Liver (tissue), 8 donors: ENCODE measurements at regions not wholly inside any gene's neighbourhood (a gene's known extent, or its start where the extent isn't known, plus 50 kb on each side); places are given as distances from the start of the nearest gene placed in this dataset.
"Not testable (repeated sequence)": the region's sequence is repeated elsewhere in the genome, so short reads cannot be mapped to it uniquely, and the experiment has no call there.

Experiments used
- DNase-seq: peaks from one replicate; pipeline ENCODE4 v3.0.0-alpha.2; 2017; ENCODE audit warnings: low spot score
- H3K27ac ChIP-seq, 2 donors: one replicate each; pipeline ENCODE4 v1.7.0; 2013; ENCODE audit warnings: inconsistent platforms in 2 of 2, low read length in 2 of 2, control low read depth in 1 of 2, low read depth in 1 of 2, mild to moderate bottlenecking in 1 of 2
- H3K27me3 ChIP-seq, 4 donors: one replicate each; pipeline versions ENCODE4 v1.6.1 to v1.7.0; 2013; ENCODE audit warnings: low read length in 3 of 4, inconsistent platforms in 1 of 4, mild to moderate bottlenecking in 1 of 4, moderate library complexity in 1 of 4; ENCODE audit not compliant: control insufficient read depth in 4 of 4, insufficient read depth in 4 of 4
- H3K36me3 ChIP-seq, 4 donors: one replicate each; pipeline versions ENCODE4 v1.6.1 to v1.7.0; 2013; ENCODE audit warnings: low read length in 3 of 4, mild to moderate bottlenecking in 3 of 4, low read depth in 1 of 4, moderate library complexity in 1 of 4; ENCODE audit not compliant: control insufficient read depth in 4 of 4, insufficient read depth in 3 of 4
- H3K4me1 ChIP-seq, 4 donors: one replicate each; pipeline versions ENCODE4 v1.6.1 to v1.7.0; 2013; ENCODE audit warnings: low read length in 3 of 4, mild to moderate bottlenecking in 3 of 4, moderate library complexity in 1 of 4; ENCODE audit not compliant: control insufficient read depth in 4 of 4, insufficient read depth in 4 of 4
- H3K4me3 ChIP-seq, 3 donors: one replicate each; pipeline versions ENCODE4 v1.6.1 to v1.7.0; 2013; ENCODE audit warnings: low read length in 3 of 3, control low read depth in 1 of 3, low read depth in 1 of 3, mild to moderate bottlenecking in 1 of 3
- H3K9ac ChIP-seq, 2 donors: one replicate each; pipeline ENCODE4 v1.7.0; 2013; ENCODE audit warnings: low read length in 2 of 2, mild to moderate bottlenecking in 2 of 2, moderate library complexity in 2 of 2, control low read depth in 1 of 2, low read depth in 1 of 2
- H3K9me3 ChIP-seq, 4 donors: one replicate each; pipeline versions ENCODE4 v1.6.1 to v1.7.0; 2013; ENCODE audit warnings: low read length in 3 of 4; ENCODE audit not compliant: control insufficient read depth in 4 of 4
- EGR1 ChIP-seq, 2 donors: IDR thresholded peaks; 2 replicates each; pipeline ENCODE4 v1.6.1; 2016 to 2018; ENCODE audit warnings: antibody characterized with exemption in 2 of 2, low read depth in 2 of 2
- FOXA2 ChIP-seq: IDR thresholded peaks from 2 replicates; pipeline ENCODE4 v1.6.1; 2016; ENCODE audit warnings: antibody characterized with exemption
- GABPA ChIP-seq, 2 donors: IDR thresholded peaks in 1 of 2; conservative IDR thresholded peaks in 1 of 2; 2 replicates each; pipeline ENCODE4 v1.6.1; 2016; ENCODE audit warnings: antibody characterized with exemption in 2 of 2, mild to moderate bottlenecking in 1 of 2, moderate library complexity in 1 of 2
- HNF4A ChIP-seq, 2 donors: conservative IDR thresholded peaks; 2 replicates each; pipeline ENCODE4 v1.6.1; 2016; ENCODE audit warnings: antibody characterized with exemption in 2 of 2, mild to moderate bottlenecking in 2 of 2
- NR2F2 ChIP-seq: IDR thresholded peaks from 2 replicates; pipeline ENCODE4 v1.6.1; 2016; ENCODE audit warnings: antibody characterized with exemption
- RAD21 ChIP-seq, 2 donors: IDR thresholded peaks; 2 replicates each; pipeline ENCODE4 v1.6.1; 2016; ENCODE audit warnings: antibody characterized with exemption in 2 of 2, mild to moderate bottlenecking in 2 of 2
- RXRA ChIP-seq, 2 donors: IDR thresholded peaks; 2 replicates each; pipeline ENCODE4 v1.6.1; 2017 to 2018; ENCODE audit warnings: antibody characterized with exemption in 2 of 2, mild to moderate bottlenecking in 1 of 2
- SP1 ChIP-seq: IDR thresholded peaks from 2 replicates; pipeline ENCODE4 v1.6.1; 2018; ENCODE audit warnings: antibody characterized with exemption, mild to moderate bottlenecking
- TAF1 ChIP-seq: conservative IDR thresholded peaks from 2 replicates; pipeline ENCODE4 v1.6.1; 2016; ENCODE audit warnings: antibody characterized with exemption, mild to moderate bottlenecking
- YY1 ChIP-seq: IDR thresholded peaks from 2 replicates; pipeline ENCODE4 v1.6.1; 2016; ENCODE audit warnings: antibody characterized with exemption, mild to moderate bottlenecking
- WGBS: extraction: QIAGEN DNeasy Blood & Tissue Kit; methylation state at CpG from one replicate; pipeline ENCODE4 v1.1.7; 2013; 5-methylcytosine and 5-hydroxymethylcytosine counted together
- TF ChIP-seq, protein P1 (sequence below): fragments of 150-350 bp; IDR thresholded peaks from 2 replicates; pipeline ENCODE4 v1.5.1; 2017; ENCODE audit warnings: improper control_type of control experiment, low read depth, low read length; ENCODE audit not compliant: missing input control
- TF ChIP-seq, protein P2 (sequence below): IDR thresholded peaks from 2 replicates; pipeline ENCODE4 v1.6.1; 2016; ENCODE audit warnings: antibody characterized with exemption
- TF ChIP-seq, protein P3 (sequence below): IDR thresholded peaks from 2 replicates; pipeline ENCODE4 v1.6.1; 2016; ENCODE audit warnings: antibody characterized with exemption
- TF ChIP-seq, protein P4 (sequence below): IDR thresholded peaks from 2 replicates; pipeline ENCODE4 v1.6.1; 2016; ENCODE audit warnings: antibody characterized with exemption, mild to moderate bottlenecking
- TF ChIP-seq, protein P5 (sequence below): IDR thresholded peaks from 2 replicates; pipeline ENCODE4 v1.6.1; 2016; ENCODE audit warnings: antibody characterized with exemption
- donor health status: healthy.
- donor health status: healthy.
- donor health status: healthy.
- donor health status: healthy.
- donor health status: healthy.

DNA sequence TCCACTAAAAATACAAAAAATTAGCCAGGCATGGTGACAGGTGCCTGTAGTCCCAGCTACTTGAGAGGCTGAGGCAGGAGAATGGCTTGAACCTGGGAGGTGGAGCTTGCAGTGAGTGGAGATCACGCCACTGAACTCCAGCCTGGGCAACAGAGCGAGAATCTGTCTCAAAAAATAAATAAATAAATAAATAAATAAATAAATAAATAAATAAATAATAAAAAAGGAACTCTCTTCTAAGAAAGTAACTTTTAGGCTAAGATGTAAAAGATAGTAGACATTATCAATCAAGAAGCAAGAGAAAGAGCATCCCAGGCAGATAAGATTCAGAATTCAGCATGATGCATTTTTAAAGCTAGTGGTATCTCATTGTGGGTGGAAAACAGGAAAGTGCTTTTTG lies 364.8 kb upstream of the LRRC4C start:
- H3K9me3 ChIP-seq, H3K36me3 ChIP-seq, H3K4me3 ChIP-seq, H3K27ac ChIP-seq, DNase-seq, H3K9ac ChIP-seq, H3K27me3 ChIP-seq, H3K4me1 ChIP-seq: not testable (repeated sequence)
- WGBS = 71% methylated on average over 2 of the region's 2 CpGs

DNA sequence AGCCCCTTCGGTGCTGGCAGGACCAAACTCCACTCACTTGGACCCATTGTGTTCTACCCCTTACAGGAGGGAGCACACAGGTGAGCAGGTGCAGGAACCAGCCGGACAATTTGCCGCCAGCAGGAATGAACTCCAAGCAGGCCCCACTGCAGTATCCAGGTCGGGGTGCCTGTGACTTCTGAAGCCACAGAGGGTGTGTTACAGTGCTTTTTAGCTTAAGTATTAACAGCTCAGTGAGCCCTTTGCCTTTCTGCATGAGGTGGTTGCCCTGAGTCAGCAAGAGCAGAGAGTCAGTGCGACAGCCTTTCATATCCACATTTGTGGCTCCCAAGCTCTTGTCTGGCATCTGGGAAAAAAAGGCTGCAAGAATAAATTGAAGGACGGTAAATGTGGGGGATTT lies 366.6 kb upstream of the LRRC4C start:
- 70% methylated on average over 6 of the region's 6 CpGs for WGBS
- no peak for DNase-seq
- TF ChIP-seq SP1 (no peak), RAD21 (IDR thresholded peaks at IDR 0.05) (no peak), RXRA (IDR thresholded peaks at IDR 0.05) (no peak), EGR1 (IDR thresholded peaks at IDR 0.05; ENCODE audit: low read depth in 2 of 2) (no peak), GABPA (IDR thresholded peaks at IDR 0.05 in 1 of 2, conservative IDR thresholded peaks at IDR 0.05 in 1 of 2) (no peak)
- TF ChIP-seq, protein P1, sequence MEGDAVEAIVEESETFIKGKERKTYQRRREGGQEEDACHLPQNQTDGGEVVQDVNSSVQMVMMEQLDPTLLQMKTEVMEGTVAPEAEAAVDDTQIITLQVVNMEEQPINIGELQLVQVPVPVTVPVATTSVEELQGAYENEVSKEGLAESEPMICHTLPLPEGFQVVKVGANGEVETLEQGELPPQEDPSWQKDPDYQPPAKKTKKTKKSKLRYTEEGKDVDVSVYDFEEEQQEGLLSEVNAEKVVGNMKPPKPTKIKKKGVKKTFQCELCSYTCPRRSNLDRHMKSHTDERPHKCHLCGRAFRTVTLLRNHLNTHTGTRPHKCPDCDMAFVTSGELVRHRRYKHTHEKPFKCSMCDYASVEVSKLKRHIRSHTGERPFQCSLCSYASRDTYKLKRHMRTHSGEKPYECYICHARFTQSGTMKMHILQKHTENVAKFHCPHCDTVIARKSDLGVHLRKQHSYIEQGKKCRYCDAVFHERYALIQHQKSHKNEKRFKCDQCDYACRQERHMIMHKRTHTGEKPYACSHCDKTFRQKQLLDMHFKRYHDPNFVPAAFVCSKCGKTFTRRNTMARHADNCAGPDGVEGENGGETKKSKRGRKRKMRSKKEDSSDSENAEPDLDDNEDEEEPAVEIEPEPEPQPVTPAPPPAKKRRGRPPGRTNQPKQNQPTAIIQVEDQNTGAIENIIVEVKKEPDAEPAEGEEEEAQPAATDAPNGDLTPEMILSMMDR = no peak
- TF ChIP-seq, protein P2, sequence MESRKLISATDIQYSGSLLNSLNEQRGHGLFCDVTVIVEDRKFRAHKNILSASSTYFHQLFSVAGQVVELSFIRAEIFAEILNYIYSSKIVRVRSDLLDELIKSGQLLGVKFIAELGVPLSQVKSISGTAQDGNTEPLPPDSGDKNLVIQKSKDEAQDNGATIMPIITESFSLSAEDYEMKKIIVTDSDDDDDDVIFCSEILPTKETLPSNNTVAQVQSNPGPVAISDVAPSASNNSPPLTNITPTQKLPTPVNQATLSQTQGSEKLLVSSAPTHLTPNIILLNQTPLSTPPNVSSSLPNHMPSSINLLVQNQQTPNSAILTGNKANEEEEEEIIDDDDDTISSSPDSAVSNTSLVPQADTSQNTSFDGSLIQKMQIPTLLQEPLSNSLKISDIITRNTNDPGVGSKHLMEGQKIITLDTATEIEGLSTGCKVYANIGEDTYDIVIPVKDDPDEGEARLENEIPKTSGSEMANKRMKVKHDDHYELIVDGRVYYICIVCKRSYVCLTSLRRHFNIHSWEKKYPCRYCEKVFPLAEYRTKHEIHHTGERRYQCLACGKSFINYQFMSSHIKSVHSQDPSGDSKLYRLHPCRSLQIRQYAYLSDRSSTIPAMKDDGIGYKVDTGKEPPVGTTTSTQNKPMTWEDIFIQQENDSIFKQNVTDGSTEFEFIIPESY = no peak
- TF ChIP-seq, protein P3, sequence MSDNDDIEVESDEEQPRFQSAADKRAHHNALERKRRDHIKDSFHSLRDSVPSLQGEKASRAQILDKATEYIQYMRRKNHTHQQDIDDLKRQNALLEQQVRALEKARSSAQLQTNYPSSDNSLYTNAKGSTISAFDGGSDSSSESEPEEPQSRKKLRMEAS = no peak
- TF ChIP-seq, protein P4, sequence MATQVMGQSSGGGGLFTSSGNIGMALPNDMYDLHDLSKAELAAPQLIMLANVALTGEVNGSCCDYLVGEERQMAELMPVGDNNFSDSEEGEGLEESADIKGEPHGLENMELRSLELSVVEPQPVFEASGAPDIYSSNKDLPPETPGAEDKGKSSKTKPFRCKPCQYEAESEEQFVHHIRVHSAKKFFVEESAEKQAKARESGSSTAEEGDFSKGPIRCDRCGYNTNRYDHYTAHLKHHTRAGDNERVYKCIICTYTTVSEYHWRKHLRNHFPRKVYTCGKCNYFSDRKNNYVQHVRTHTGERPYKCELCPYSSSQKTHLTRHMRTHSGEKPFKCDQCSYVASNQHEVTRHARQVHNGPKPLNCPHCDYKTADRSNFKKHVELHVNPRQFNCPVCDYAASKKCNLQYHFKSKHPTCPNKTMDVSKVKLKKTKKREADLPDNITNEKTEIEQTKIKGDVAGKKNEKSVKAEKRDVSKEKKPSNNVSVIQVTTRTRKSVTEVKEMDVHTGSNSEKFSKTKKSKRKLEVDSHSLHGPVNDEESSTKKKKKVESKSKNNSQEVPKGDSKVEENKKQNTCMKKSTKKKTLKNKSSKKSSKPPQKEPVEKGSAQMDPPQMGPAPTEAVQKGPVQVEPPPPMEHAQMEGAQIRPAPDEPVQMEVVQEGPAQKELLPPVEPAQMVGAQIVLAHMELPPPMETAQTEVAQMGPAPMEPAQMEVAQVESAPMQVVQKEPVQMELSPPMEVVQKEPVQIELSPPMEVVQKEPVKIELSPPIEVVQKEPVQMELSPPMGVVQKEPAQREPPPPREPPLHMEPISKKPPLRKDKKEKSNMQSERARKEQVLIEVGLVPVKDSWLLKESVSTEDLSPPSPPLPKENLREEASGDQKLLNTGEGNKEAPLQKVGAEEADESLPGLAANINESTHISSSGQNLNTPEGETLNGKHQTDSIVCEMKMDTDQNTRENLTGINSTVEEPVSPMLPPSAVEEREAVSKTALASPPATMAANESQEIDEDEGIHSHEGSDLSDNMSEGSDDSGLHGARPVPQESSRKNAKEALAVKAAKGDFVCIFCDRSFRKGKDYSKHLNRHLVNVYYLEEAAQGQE = no peak
- H3K9ac ChIP-seq = no peak overlapping the region
- H3K4me1 ChIP-seq = no peaks in the 10 kb centered on the region
- H3K9me3 ChIP-seq = no peaks in the 10 kb centered on the region
- no peak overlapping the region for H3K4me3 ChIP-seq
- no peak overlapping the region for H3K27ac ChIP-seq
- peaks cover 0 to 4% (median 0%) of the 10 kb centered on the region in 4 donors for H3K27me3 ChIP-seq
- H3K36me3 ChIP-seq = no peaks in the 10 kb centered on the region

DNA sequence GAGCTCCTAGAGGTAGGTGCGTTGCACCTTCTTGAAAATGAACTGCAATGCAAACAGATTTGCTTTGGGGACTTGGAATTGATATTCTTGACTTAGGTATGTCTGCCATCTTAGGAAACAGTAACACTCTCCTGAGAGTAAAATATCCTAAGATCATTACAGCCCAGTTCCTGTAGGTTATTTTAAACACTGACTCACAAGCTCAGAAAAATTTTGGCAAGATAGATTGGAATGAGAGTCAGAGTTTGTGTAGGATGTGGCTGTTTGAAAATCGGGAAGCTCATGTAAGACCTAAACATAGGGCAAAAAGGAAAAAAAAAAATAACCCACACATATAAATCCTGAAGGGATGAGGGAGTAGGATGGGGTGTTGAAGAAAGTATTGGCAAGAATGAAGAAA lies 377.0 kb upstream of the LRRC4C start:
- no peaks in the 10 kb centered on the region for H3K4me1 ChIP-seq
- no peaks in the 10 kb centered on the region for H3K27me3 ChIP-seq
- no peak overlapping the region for H3K4me3 ChIP-seq
- H3K9ac ChIP-seq = no peak overlapping the region
- DNase-seq = no peak
- H3K27ac ChIP-seq = no peak overlapping the region
- H3K9me3 ChIP-seq = no peaks in the 10 kb centered on the region
- WGBS = 69% methylated on average over 2 of the region's 2 CpGs
- no peaks in the 10 kb centered on the region for H3K36me3 ChIP-seq
- TF ChIP-seq YY1 (no peak), TAF1 (no peak), EGR1 (IDR thresholded peaks at IDR 0.05; ENCODE audit: low read depth in 2 of 2) (no peak), HNF4A (conservative IDR thresholded peaks at IDR 0.05) (no peak), RAD21 (IDR thresholded peaks at IDR 0.05) (no peak), NR2F2 (no peak), SP1 (no peak), FOXA2 (no peak), RXRA (IDR thresholded peaks at IDR 0.05) (no peak)
- TF ChIP-seq, protein P1 = no peak
- TF ChIP-seq, protein P5, sequence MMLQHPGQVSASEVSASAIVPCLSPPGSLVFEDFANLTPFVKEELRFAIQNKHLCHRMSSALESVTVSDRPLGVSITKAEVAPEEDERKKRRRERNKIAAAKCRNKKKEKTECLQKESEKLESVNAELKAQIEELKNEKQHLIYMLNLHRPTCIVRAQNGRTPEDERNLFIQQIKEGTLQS = no peak
- TF ChIP-seq, protein P3 = no peak
